ENCODE measurements at regions not wholly inside any gene's neighbourhood (a gene's known extent, or its start where the extent isn't known, plus 50 kb on each side); places are given as distances from the start of the nearest gene placed in this dataset.
"Not testable (repeated sequence)": the region's sequence is repeated elsewhere in the genome, so short reads cannot be mapped to it uniquely, and the experiment has no call there.

DNA sequence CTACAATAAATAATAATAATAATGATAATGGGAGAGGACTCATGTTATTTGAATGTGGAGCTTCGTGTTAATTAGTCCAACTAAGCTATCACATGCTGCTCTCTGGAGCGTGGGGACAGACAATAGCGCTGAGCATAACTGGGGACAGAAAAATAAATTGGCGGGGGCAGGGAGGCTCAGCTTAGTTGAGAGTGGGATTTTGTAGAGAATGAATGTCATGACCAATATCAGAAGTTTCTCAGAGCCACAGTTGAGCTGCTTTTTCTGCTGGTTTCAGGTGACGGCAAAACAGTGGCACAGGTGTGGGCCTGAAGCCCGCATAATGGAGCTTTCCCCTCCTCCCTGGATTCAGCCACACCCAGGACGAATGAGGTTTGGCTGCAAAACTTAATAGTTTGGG, 111.1 kb upstream of the CAB39 start:
- H3K4me1 ChIP-seq = no peaks in the 10 kb centered on the region
- H3K9me3 ChIP-seq = no peaks in the 10 kb centered on the region
- no peak for DNase-seq
- no peak for TF ChIP-seq POLR2A (IDR thresholded peaks at IDR 0.05)
- TF ChIP-seq, protein P1, sequence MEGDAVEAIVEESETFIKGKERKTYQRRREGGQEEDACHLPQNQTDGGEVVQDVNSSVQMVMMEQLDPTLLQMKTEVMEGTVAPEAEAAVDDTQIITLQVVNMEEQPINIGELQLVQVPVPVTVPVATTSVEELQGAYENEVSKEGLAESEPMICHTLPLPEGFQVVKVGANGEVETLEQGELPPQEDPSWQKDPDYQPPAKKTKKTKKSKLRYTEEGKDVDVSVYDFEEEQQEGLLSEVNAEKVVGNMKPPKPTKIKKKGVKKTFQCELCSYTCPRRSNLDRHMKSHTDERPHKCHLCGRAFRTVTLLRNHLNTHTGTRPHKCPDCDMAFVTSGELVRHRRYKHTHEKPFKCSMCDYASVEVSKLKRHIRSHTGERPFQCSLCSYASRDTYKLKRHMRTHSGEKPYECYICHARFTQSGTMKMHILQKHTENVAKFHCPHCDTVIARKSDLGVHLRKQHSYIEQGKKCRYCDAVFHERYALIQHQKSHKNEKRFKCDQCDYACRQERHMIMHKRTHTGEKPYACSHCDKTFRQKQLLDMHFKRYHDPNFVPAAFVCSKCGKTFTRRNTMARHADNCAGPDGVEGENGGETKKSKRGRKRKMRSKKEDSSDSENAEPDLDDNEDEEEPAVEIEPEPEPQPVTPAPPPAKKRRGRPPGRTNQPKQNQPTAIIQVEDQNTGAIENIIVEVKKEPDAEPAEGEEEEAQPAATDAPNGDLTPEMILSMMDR (IDR thresholded peaks at IDR 0.05) = no peak
- no peak overlapping the region for H3K4me3 ChIP-seq
- H3K36me3 ChIP-seq (ENCODE audit: low read depth, missing control alignments) = no peaks in the 10 kb centered on the region
- intact Hi-C loops (cut with DNase I; ENCODE audit: low total_unique reads) = no loop called here
- WGBS, 2 donors = 90% methylated on average over 7 of the region's 7 CpGs
- H3K27me3 ChIP-seq = no peaks in the 10 kb centered on the region
- no peak overlapping the region for H3K27ac ChIP-seq

DNA sequence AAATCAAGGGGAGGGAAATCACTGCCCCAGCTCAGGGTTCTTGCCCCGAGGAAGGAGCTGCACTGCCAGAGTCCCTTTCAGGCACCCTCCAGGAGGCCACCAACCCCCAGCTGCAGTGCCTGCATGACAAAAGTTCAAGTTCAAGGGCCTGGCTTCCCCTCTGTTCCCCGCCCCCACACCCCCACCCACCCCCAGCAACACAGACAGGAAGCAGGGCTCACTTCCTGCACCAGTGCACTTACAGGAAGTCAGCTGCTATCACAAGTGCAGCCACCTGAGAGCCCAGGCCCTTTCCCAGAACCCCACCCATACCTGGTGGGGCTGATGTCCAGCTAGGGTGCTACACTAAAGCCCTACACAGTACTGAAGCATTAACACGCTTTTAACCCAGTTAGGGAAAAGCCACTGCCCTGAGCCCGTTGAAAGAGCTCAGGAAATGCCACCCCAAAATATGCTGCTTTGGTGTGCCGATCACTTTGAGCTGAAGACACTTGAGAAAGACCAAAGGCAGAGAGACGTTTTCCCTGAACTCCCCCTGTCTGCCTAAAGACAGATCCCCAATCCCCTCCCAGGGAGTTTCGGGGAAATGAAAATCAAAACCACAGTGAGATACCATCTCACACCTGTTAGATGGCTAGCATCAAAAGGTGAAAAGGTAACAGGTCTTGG, 109.9 kb upstream of the CAB39 start:
- no peaks in the 10 kb centered on the region for H3K9me3 ChIP-seq
- intact Hi-C loops (cut with DNase I; ENCODE audit: low total_unique reads) = no loop called here
- TF ChIP-seq, protein P1 (IDR thresholded peaks at IDR 0.05) = no peak
- TF ChIP-seq POLR2A (IDR thresholded peaks at IDR 0.05) = no peak
- H3K27ac ChIP-seq = no peak overlapping the region
- WGBS, 2 donors = 71 to 80% methylated on average over 4 to 7 of the region's 7 CpGs
- no peaks in the 10 kb centered on the region for H3K27me3 ChIP-seq
- no peak for DNase-seq
- H3K36me3 ChIP-seq (ENCODE audit: low read depth, missing control alignments) = no peaks in the 10 kb centered on the region
- H3K4me1 ChIP-seq = no peaks in the 10 kb centered on the region
- H3K4me3 ChIP-seq = no peak overlapping the region

DNA sequence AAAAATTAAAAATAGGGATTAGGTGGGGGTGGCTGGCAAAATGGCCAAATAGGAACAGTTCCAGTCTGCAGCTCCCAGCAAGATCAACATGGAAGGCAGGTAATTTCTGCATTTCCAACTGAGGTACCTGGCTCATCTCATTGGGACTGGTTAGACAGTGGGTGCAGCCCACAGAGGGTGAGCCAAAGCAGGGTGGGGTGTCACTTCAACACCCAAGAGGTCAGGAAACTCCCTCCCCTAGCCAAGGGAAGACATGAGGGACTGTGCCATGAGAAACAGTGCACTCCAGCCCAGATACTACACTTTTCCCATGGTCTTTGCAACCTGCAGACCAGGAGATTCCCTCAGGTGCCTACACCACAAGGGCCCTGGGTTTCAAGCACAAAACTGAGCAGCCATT, 109.3 kb upstream of the CAB39 start:
- intact Hi-C loops (cut with DNase I; ENCODE audit: low total_unique reads); H3K27me3 ChIP-seq; H3K9me3 ChIP-seq; H3K4me1 ChIP-seq; H3K27ac ChIP-seq; H3K4me3 ChIP-seq; DNase-seq; H3K36me3 ChIP-seq (ENCODE audit: low read depth, missing control alignments): not testable (repeated sequence)

DNA sequence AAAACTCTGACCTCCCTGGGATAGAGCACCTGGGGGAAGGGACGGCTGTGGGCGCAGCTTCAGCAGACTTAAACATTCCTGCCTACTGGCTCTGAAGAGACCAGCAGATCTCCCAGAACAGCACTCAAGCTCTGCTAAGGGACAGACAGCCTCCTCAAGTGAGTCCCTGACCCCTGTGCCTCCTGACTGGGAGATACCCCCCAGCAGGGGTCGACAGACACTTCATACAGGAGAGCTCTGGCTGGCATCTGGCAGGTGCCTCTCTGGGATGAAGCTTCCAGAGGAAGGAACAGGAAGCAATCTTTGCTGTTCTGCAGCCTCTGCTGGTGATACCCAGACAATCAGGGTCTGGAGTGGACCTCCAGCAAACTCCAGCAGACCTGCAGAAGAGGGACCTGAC, 108.5 kb upstream of the CAB39 start:
- intact Hi-C loops (cut with DNase I; ENCODE audit: low total_unique reads); H3K36me3 ChIP-seq (ENCODE audit: low read depth, missing control alignments); H3K9me3 ChIP-seq; H3K27ac ChIP-seq; H3K4me3 ChIP-seq; H3K4me1 ChIP-seq; DNase-seq; H3K27me3 ChIP-seq: not testable (repeated sequence)
- 80% methylated on average over 1 to 3 of the region's 3 CpGs for WGBS, 2 donors

DNA sequence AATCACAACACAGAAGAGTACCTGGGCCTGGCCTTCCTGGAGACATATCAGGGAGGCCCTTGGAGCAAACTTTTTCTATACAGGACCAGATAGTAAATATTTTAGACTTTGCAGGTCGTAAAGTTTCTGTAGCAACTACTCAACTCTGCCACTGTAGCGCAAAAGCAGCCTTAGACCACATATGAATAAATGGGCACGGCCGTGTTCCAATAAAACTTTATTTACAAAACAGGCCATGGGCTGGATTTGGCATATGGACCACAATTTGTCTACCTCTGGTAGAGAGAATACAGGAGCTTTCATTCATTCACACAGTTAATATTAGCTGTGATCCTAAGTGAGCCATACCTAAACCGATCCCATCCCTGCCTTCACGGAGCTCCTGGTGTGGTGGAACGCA, 98.6 kb upstream of the CAB39 start:
- WGBS, 2 donors = 87 to 89% methylated on average over 7 of the region's 7 CpGs
- Histone ChIP-seq H3K27ac (no peak overlapping the region), H3K27me3 (no peaks in the 10 kb centered on the region), H3K36me3 (ENCODE audit: low read depth, missing control alignments) (no peaks in the 10 kb centered on the region), H3K4me3 (no peak overlapping the region), H3K4me1 (no peaks in the 10 kb centered on the region), H3K9me3 (no peaks in the 10 kb centered on the region)
- no peak for DNase-seq
- no peak for TF ChIP-seq POLR2A (IDR thresholded peaks at IDR 0.05)
- TF ChIP-seq, protein P1 (IDR thresholded peaks at IDR 0.05) = no peak
- intact Hi-C loops (cut with DNase I; ENCODE audit: low total_unique reads) = loop anchor here (5.0 kb wide), 1 partner anchor 607 kb away; no protein-coding TSS in a partner anchor

DNA sequence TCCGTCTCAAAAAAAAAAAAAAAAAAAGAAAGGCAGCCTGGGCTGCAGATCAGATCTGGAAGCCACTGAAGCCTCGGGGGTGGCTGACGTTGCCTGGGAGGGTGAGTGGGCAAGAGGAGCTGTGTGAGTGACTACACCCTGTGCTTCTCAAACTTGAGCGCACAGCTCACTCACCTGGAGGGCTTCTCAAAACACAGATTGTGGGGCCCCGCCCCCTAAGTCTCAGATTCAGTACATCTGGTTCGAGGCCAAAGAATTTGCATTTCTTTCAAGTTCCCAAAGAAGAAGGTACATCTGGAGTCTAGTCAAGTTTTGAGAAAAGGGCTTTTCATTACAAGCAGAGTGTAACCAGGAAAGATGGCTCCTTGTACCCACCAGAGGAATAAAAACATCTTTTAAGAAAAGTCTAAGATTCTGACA, 97.7 kb upstream of the CAB39 start:
- intact Hi-C loops (cut with DNase I; ENCODE audit: low total_unique reads) = loop anchor here (5.0 kb wide), 1 partner anchor 608 kb away; no protein-coding TSS in a partner anchor
- TF ChIP-seq, protein P1 (IDR thresholded peaks at IDR 0.05) = no peak
- no peak for TF ChIP-seq POLR2A (IDR thresholded peaks at IDR 0.05)
- Histone ChIP-seq H3K27me3 (no peaks in the 10 kb centered on the region), H3K9me3 (no peaks in the 10 kb centered on the region), H3K27ac (no peak overlapping the region), H3K4me3 (no peak overlapping the region), H3K4me1 (no peaks in the 10 kb centered on the region), H3K36me3 (ENCODE audit: low read depth, missing control alignments) (no peaks in the 10 kb centered on the region)
- WGBS, 2 donors = 62 to 74% methylated on average over 6 of the region's 6 CpGs
- DNase-seq = no peak

DNA sequence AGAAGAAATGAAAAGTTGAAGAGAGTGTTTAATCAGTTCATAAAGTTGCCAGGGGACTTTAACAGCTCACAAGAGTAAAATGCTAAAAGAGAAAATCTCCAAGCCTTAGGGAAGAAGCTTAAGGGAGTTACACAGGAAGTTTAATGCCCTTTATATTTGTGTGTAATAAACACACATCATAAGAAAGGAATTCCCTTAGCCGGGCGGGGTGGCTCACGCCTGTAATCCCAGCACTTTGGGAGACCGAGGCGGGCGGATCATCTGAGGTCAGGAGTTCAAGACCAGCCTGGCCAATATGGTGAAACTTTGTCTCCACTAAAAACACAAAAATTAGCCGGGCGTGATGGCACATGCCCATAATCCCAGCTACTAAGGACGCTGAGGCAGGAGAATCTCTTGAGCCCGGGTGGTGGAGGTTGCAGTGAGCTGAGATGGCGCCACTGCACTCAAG, 95.4 kb upstream of the CAB39 start:
- H3K4me1 ChIP-seq; intact Hi-C loops (cut with DNase I; ENCODE audit: low total_unique reads); H3K9me3 ChIP-seq; H3K27me3 ChIP-seq; H3K4me3 ChIP-seq; H3K27ac ChIP-seq; DNase-seq; H3K36me3 ChIP-seq (ENCODE audit: low read depth, missing control alignments): not testable (repeated sequence)
- 75 to 88% methylated on average over 11 of the region's 11 CpGs for WGBS, 2 donors

Data from testis (tissue), 2 donors.